K562 (cell line): ENCODE measurements at regions not wholly inside any gene's neighbourhood (a gene's known extent, or its start where the extent isn't known, plus 50 kb on each side); places are given as distances from the start of the nearest gene placed in this dataset.

Experiments
- DPF2 ChIP-seq: fragments of 450-650 bp; IDR thresholded peaks from 2 replicates; pipeline ENCODE4 v1.6.1; 2016
- HIVEP1 ChIP-seq: fragments of 250-450 bp; sonication (Bioruptor Pico); IDR thresholded peaks from 2 replicates; pipeline ENCODE4 v1.4.0; 2020; ENCODE audit warnings: mild to moderate bottlenecking
- POLR2H ChIP-seq: IDR thresholded peaks from 2 replicates; pipeline ENCODE4 v1.6.1; 2016; ENCODE audit warnings: missing genetic modification characterization, low read depth, mild to moderate bottlenecking, control low read depth, missing compliant biosample characterization, moderate library complexity
- PYGO2 ChIP-seq: fragments of 450-650 bp; IDR thresholded peaks from 2 replicates; pipeline ENCODE4 v1.6.1; 2016; ENCODE audit warnings: mild to moderate bottlenecking, missing genetic modification characterization, moderate library complexity, missing compliant biosample characterization
- SMARCE1 ChIP-seq: fragments of 450-650 bp; IDR thresholded peaks from 2 replicates; pipeline ENCODE4 v1.7.1; 2016; ENCODE audit warnings: mild to moderate bottlenecking
- ZKSCAN1 ChIP-seq: fragments of 150-350 bp; IDR thresholded peaks from 2 replicates; pipeline ENCODE4 v1.6.1; 2016; ENCODE audit warnings: low read depth, low read length
- TF ChIP-seq, protein P1 (sequence below): fragments of 200-400 bp; formaldehyde crosslinking; IDR thresholded peaks from 2 replicates; pipeline ENCODE4 v1.6.1; 2017; ENCODE audit warnings: mild to moderate bottlenecking, low read depth, low read length, moderate library complexity
- TF ChIP-seq, protein P2 (sequence below): fragments of 200-800 bp; sonication (Bioruptor generic); IDR thresholded peaks from 2 replicates; pipeline ENCODE4 v1.6.1; 2016; ENCODE audit warnings: missing genetic modification characterization, missing compliant biosample characterization
- TF ChIP-seq, protein P3 (sequence below): sonication (generic); formaldehyde crosslinking; IDR thresholded peaks from 2 replicates; pipeline ENCODE4 v1.8.1; 2023; ENCODE audit warnings: mild to moderate bottlenecking, missing genetic modification reagents

DNA sequence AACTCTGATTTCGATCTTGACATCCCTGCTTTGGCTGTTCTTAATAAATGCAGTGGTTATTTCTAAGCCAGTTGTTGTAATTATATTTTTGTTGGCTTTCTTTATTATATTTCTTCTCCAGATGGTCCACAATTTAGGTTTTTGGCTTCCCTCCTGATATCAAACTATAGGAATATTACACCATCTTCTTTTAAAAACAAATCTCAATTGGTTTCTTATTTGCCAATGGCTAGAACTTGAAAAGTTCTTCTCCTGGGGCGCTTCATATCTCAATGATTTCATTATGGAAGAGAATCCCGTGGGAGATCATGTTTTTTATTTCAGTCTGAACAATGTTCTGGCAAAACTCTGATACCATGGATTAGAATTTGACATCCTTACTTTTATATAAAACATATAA lies 292.3 kb downstream of the FLRT2 start (continued):
- TF ChIP-seq, protein P1, sequence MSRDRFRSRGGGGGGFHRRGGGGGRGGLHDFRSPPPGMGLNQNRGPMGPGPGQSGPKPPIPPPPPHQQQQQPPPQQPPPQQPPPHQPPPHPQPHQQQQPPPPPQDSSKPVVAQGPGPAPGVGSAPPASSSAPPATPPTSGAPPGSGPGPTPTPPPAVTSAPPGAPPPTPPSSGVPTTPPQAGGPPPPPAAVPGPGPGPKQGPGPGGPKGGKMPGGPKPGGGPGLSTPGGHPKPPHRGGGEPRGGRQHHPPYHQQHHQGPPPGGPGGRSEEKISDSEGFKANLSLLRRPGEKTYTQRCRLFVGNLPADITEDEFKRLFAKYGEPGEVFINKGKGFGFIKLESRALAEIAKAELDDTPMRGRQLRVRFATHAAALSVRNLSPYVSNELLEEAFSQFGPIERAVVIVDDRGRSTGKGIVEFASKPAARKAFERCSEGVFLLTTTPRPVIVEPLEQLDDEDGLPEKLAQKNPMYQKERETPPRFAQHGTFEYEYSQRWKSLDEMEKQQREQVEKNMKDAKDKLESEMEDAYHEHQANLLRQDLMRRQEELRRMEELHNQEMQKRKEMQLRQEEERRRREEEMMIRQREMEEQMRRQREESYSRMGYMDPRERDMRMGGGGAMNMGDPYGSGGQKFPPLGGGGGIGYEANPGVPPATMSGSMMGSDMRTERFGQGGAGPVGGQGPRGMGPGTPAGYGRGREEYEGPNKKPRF, result no peak
- TF ChIP-seq DPF2, result no peak
- TF ChIP-seq HIVEP1 (CRISPR knock-in tag), result no peak
- no peak for TF ChIP-seq PYGO2
- no peak for TF ChIP-seq ZKSCAN1
- no peak for TF ChIP-seq SMARCE1
- no peak for TF ChIP-seq POLR2H (tag)
- TF ChIP-seq, protein P2, sequence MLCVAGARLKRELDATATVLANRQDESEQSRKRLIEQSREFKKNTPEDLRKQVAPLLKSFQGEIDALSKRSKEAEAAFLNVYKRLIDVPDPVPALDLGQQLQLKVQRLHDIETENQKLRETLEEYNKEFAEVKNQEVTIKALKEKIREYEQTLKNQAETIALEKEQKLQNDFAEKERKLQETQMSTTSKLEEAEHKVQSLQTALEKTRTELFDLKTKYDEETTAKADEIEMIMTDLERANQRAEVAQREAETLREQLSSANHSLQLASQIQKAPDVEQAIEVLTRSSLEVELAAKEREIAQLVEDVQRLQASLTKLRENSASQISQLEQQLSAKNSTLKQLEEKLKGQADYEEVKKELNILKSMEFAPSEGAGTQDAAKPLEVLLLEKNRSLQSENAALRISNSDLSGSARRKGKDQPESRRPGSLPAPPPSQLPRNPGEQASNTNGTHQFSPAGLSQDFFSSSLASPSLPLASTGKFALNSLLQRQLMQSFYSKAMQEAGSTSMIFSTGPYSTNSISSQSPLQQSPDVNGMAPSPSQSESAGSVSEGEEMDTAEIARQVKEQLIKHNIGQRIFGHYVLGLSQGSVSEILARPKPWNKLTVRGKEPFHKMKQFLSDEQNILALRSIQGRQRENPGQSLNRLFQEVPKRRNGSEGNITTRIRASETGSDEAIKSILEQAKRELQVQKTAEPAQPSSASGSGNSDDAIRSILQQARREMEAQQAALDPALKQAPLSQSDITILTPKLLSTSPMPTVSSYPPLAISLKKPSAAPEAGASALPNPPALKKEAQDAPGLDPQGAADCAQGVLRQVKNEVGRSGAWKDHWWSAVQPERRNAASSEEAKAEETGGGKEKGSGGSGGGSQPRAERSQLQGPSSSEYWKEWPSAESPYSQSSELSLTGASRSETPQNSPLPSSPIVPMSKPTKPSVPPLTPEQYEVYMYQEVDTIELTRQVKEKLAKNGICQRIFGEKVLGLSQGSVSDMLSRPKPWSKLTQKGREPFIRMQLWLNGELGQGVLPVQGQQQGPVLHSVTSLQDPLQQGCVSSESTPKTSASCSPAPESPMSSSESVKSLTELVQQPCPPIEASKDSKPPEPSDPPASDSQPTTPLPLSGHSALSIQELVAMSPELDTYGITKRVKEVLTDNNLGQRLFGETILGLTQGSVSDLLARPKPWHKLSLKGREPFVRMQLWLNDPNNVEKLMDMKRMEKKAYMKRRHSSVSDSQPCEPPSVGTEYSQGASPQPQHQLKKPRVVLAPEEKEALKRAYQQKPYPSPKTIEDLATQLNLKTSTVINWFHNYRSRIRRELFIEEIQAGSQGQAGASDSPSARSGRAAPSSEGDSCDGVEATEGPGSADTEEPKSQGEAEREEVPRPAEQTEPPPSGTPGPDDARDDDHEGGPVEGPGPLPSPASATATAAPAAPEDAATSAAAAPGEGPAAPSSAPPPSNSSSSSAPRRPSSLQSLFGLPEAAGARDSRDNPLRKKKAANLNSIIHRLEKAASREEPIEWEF (CRISPR knock-in tag), result no peak
- TF ChIP-seq, protein P3, sequence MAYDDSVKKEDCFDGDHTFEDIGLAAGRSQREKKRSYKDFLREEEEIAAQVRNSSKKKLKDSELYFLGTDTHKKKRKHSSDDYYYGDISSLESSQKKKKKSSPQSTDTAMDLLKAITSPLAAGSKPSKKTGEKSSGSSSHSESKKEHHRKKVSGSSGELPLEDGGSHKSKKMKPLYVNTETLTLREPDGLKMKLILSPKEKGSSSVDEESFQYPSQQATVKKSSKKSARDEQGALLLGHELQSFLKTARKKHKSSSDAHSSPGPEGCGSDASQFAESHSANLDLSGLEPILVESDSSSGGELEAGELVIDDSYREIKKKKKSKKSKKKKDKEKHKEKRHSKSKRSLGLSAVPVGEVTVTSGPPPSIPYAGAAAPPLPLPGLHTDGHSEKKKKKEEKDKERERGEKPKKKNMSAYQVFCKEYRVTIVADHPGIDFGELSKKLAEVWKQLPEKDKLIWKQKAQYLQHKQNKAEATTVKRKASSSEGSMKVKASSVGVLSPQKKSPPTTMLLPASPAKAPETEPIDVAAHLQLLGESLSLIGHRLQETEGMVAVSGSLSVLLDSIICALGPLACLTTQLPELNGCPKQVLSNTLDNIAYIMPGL (CRISPR knock-in tag), result no peak
- TF ChIP-seq, all 486 proteins: peak for 0
